ENCODE measurements at regions not wholly inside any gene's neighbourhood (a gene's known extent, or its start where the extent isn't known, plus 50 kb on each side); places are given as distances from the start of the nearest gene placed in this dataset.

DNA sequence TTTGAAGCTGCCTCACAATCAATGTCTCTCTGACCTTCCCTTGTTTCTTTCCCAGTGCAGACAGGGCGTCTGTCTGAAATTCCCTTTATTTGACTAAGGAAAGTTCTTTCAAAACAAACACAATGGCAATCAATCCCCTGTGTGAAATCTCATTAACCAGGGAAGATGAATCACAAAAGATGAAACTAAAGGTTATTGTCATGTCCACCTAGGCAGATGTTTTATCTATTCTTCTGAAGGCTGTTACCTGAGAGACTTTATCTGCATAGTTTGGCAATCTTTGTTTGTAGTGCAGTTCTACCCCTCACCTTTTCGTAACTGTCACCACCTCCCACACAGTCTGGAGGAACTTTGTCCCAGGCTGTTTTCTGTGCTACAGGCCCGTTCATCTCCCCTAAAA, 217.5 kb upstream of the RIOK2 start:
- TF ChIP-seq, protein P1, sequence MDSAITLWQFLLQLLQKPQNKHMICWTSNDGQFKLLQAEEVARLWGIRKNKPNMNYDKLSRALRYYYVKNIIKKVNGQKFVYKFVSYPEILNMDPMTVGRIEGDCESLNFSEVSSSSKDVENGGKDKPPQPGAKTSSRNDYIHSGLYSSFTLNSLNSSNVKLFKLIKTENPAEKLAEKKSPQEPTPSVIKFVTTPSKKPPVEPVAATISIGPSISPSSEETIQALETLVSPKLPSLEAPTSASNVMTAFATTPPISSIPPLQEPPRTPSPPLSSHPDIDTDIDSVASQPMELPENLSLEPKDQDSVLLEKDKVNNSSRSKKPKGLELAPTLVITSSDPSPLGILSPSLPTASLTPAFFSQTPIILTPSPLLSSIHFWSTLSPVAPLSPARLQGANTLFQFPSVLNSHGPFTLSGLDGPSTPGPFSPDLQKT (IDR thresholded peaks at IDR 0.05; ENCODE audit: borderline replicate concordance, low read depth, low read length) = no peak
- no peak for TF ChIP-seq ZNF596 (tag by site-specific recombination; IDR thresholded peaks at IDR 0.05)
- TF ChIP-seq, protein P2, sequence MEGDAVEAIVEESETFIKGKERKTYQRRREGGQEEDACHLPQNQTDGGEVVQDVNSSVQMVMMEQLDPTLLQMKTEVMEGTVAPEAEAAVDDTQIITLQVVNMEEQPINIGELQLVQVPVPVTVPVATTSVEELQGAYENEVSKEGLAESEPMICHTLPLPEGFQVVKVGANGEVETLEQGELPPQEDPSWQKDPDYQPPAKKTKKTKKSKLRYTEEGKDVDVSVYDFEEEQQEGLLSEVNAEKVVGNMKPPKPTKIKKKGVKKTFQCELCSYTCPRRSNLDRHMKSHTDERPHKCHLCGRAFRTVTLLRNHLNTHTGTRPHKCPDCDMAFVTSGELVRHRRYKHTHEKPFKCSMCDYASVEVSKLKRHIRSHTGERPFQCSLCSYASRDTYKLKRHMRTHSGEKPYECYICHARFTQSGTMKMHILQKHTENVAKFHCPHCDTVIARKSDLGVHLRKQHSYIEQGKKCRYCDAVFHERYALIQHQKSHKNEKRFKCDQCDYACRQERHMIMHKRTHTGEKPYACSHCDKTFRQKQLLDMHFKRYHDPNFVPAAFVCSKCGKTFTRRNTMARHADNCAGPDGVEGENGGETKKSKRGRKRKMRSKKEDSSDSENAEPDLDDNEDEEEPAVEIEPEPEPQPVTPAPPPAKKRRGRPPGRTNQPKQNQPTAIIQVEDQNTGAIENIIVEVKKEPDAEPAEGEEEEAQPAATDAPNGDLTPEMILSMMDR (tag by site-specific recombination; IDR thresholded peaks at IDR 0.05) = no peak
- TF ChIP-seq ZSCAN30 (tag by site-specific recombination; IDR thresholded peaks at IDR 0.05) = no peak
- no peak for TF ChIP-seq ZNF292 (tag by site-specific recombination; IDR thresholded peaks at IDR 0.05; ENCODE audit: borderline replicate concordance, low read depth)
- no peak for TF ChIP-seq ZBTB1 (tag by site-specific recombination; IDR thresholded peaks at IDR 0.05)
- no peak for TF ChIP-seq ZNF791 (tag by site-specific recombination; IDR thresholded peaks at IDR 0.05)
- TF ChIP-seq, protein P3, sequence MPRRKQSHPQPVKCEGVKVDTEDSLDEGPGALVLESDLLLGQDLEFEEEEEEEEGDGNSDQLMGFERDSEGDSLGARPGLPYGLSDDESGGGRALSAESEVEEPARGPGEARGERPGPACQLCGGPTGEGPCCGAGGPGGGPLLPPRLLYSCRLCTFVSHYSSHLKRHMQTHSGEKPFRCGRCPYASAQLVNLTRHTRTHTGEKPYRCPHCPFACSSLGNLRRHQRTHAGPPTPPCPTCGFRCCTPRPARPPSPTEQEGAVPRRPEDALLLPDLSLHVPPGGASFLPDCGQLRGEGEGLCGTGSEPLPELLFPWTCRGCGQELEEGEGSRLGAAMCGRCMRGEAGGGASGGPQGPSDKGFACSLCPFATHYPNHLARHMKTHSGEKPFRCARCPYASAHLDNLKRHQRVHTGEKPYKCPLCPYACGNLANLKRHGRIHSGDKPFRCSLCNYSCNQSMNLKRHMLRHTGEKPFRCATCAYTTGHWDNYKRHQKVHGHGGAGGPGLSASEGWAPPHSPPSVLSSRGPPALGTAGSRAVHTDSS (tag by site-specific recombination; IDR thresholded peaks at IDR 0.05) = no peak
- TF ChIP-seq ZFP3 (tag by site-specific recombination; IDR thresholded peaks at IDR 0.05; ENCODE audit: low read depth) = no peak
- no peak for TF ChIP-seq TRIM28 (IDR thresholded peaks at IDR 0.05; ENCODE audit: borderline replicate concordance, low read length)
- no peak for TF ChIP-seq ZNF660 (tag by site-specific recombination; IDR thresholded peaks at IDR 0.05)
- TF ChIP-seq ZBTB20 (tag by site-specific recombination; IDR thresholded peaks at IDR 0.05) = no peak
- no peak for TF ChIP-seq ZNF311 (tag by site-specific recombination; IDR thresholded peaks at IDR 0.05; ENCODE audit: borderline replicate concordance)
- no peak for TF ChIP-seq ZNF558 (tag by site-specific recombination; IDR thresholded peaks at IDR 0.05)
